ENCODE measurements at regions not wholly inside any gene's neighbourhood (a gene's known extent, or its start where the extent isn't known, plus 50 kb on each side); places are given as distances from the start of the nearest gene placed in this dataset.
A peak's percentile ranks its signal among the peaks of the same experiment; 100 is the strongest.
"Not testable (repeated sequence)": the region's sequence is repeated elsewhere in the genome, so short reads cannot be mapped to it uniquely, and the experiment has no call there.

- DNase-seq = no peak
Observed at GRCh38 chrX:142742581-142742980, 283.1 kb upstream of the SPANXN4 start.

GRCh38 chrX:142733327-142733726 lies 292.4 kb upstream of the SPANXN4 start:
- no peak for DNase-seq

GRCh38 chrX:142711796-142712290 lies 313.9 kb upstream of the SPANXN4 start:
- DNase-seq = no peak

- DNase-seq = no peak
Observed at GRCh38 chrX:142702749-142703148, 323.0 kb upstream of the SPANXN4 start.

- no peak for DNase-seq
Observed at GRCh38 chrX:142688256-142688655, 337.5 kb upstream of the SPANXN4 start.

- DNase-seq = no peak
Observed at GRCh38 chrX:142686653-142687283, 339.0 kb upstream of the SPANXN4 start.

- no peak for DNase-seq
Observed at GRCh38 chrX:142686206-142686605, 339.5 kb upstream of the SPANXN4 start.

- DNase-seq = no peak
Observed at GRCh38 chrX:142680038-142680437, 345.7 kb upstream of the SPANXN4 start.

GRCh38 chrX:142671036-142671435 lies 354.7 kb upstream of the SPANXN4 start:
- peak; percentile 30 for DNase-seq

- no peak for DNase-seq
Observed at GRCh38 chrX:142663330-142664095, 362.2 kb upstream of the SPANXN4 start.

- DNase-seq = no peak
Observed at GRCh38 chrX:142661696-142662095, 364.0 kb upstream of the SPANXN4 start.

- no peak for DNase-seq
Observed at GRCh38 chrX:142655507-142655906, 370.2 kb upstream of the SPANXN4 start.

- DNase-seq = no peak
Observed at GRCh38 chrX:142637206-142637605, 388.5 kb upstream of the SPANXN4 start.

- no peak for DNase-seq
Observed at GRCh38 chrX:142616636-142617035, 409.1 kb upstream of the SPANXN4 start.

- no peak for DNase-seq
Observed at GRCh38 chrX:142613403-142613802, 408.3 kb upstream of the MAGEC2 start.

- not testable (repeated sequence) for DNase-seq
Observed at GRCh38 chrX:142606629-142607028, 401.5 kb upstream of the MAGEC2 start.

- no peak for DNase-seq
Observed at GRCh38 chrX:142601792-142602191, 396.7 kb upstream of the MAGEC2 start.

- DNase-seq = no peak
Observed at GRCh38 chrX:142593361-142593862, 388.3 kb upstream of the MAGEC2 start.

GRCh38 chrX:142576615-142577014 lies 371.5 kb upstream of the MAGEC2 start:
- DNase-seq = no peak

- DNase-seq = no peak
Observed at GRCh38 chrX:142549923-142550322, 344.8 kb upstream of the MAGEC2 start.

GRCh38 chrX:142505839-142506238 lies 300.7 kb upstream of the MAGEC2 start:
- no peak for DNase-seq

- DNase-seq = no peak
Observed at GRCh38 chrX:142503967-142504643, 299.0 kb upstream of the MAGEC2 start.

- no peak for DNase-seq
Observed at GRCh38 chrX:142502441-142502840, 297.4 kb upstream of the MAGEC2 start.

GRCh38 chrX:142499992-142500391 lies 294.9 kb upstream of the MAGEC2 start:
- no peak for DNase-seq
